ENCODE measurements at regions not wholly inside any gene's neighbourhood (a gene's known extent, or its start where the extent isn't known, plus 50 kb on each side); places are given as distances from the start of the nearest gene placed in this dataset.
"Not testable (repeated sequence)": the region's sequence is repeated elsewhere in the genome, so short reads cannot be mapped to it uniquely, and the experiment has no call there.

GRCh38 chr21:33993286-33994231 is 78.0 kb upstream of the ATP5PO start:
- DNase-seq (ENCODE audit: low spot score) = peak; percentile 6

DNA sequence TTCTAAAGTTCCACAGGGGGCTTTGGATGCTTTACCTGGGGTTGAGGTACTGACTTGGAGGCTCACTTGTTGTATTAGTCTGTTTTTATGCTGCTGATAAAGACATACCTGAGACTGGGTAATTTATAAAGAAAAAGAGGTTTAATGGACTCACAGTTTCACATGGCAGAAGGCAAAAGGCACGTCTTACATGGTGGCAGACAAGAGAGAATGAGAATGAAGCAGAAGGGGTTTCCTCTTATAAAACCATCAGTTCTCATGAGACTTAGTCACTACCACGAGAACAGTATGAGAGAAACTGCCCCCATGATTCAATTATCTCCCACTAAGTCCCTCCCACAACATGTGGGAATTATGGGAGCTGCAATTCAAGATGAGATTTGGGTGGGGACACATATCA is 76.8 kb upstream of the ATP5PO start:
- not testable (repeated sequence) for DNase-seq (ENCODE audit: low spot score)

DNA sequence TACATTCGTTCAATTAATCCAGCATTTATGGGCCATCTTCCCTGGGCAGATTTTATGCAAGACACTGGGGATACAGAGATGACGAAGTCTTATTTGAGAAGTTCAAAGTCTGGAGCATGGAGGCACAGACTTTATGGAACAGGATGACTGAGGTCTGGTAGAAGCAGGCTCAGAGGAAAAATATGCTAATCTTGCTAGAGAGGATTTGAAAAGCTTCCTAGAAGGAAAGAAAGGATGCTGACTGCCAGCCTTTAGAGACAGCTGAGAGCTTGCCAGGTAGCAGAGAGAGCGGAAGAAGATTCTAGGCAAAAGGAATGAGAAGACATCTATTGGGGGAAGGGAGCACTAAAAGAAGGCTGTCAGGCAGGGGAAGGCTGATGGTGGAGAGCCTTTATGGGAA is 75.5 kb upstream of the ATP5PO start:
- no peak for DNase-seq (ENCODE audit: low spot score)

- no peak for DNase-seq (ENCODE audit: low spot score)
Observed at GRCh38 chr21:33989440-33989839, 73.8 kb upstream of the ATP5PO start.

- no peak for DNase-seq (ENCODE audit: low spot score)
Observed at GRCh38 chr21:33988237-33989017, 72.8 kb upstream of the ATP5PO start.

DNA sequence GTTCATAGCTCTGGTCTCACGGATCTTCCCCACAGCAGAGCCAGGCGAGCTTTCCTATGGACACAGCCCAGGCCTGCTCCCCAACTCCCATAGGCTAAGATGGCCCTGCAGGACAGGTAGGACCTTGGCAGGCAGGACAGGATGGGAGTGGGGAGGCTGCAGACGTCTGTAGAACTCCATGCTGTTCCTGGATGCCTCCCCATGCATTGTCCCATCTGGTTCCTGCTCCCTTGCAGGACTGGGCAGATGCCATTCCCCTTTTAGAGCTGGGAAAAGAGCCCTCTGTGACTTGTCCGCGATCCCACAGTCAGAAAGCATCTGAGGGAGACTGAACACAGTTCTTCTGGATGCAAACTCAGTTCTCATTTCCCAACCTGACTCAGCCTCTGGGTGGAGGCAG is 71.9 kb upstream of the ATP5PO start:
- DNase-seq (ENCODE audit: low spot score) = no peak

DNA sequence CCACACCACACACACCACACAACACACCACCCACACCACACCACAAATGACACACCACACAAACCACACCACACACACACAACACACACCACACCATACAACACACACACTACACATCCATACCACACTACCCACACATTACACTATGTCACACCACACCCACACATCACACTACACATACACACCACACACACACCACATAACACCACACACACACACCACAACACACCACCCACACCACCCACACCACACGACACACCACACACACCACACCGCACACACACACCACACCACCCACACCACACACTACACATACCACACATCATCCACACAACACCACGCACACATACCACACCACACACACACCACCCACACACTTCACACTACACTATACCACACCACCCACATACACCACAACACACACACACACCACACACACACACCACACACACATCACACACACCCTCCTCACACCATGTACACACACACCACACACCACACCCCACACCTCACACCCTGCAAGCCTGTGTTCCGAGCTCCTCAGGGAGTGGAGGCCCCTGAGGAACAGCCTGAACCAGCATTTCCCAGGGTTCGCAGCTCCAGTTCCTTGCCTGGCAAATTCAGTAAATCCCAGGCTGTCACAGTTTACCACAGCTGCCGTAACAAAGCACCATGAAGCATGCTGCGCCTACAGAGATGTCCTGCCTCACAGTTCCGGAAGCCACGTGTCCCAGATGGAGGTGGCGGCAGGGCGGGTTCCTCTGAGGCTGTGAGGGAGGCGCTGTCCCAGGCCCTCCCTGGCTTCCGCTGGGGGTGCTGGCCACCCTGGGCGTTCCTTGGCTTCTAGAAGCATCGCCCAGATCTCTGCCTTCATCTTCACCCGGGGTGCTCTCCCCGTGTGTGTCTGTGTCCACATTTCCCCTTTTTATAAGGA is 69.8 kb upstream of the ATP5PO start:
- DNase-seq (ENCODE audit: low spot score) = no peak

GRCh38 chr21:33984021-33984481 is 68.4 kb upstream of the ATP5PO start:
- no peak for DNase-seq (ENCODE audit: low spot score)

DNA sequence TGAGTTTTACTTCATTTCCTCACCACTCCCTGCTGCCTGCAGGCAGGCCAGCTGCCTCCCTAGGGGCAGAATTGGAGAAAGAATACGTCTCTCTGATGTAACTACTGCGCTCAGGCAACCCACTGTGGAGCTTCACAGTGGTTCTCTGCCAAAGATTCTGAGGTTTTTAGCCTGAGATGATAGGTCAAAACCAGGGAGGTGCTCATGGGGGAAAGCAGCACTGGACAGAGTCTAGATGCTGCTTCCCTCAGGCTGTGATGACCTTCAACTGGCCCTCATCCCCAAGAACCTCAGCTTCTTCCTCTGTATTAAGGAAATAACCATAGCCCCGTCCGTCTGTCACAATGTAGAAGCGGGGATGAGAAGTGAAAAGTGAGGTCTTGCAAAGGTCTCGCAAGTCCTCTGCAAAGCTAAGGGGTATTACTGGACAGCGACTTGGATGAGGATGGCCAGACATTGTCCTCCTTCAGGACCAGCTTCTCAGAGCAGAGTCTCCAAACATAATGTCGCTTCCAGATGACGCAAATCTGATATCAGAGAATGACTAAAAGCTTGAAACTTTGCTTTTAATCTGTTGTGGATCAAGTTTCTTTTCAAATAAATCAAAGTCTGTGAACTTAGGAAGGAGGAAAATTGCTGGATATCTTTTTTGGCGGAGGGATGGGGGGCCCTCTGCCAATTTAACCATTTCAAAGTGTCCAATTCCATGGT is 65.9 kb upstream of the ATP5PO start:
- DNase-seq (ENCODE audit: low spot score) = no peak

DNA sequence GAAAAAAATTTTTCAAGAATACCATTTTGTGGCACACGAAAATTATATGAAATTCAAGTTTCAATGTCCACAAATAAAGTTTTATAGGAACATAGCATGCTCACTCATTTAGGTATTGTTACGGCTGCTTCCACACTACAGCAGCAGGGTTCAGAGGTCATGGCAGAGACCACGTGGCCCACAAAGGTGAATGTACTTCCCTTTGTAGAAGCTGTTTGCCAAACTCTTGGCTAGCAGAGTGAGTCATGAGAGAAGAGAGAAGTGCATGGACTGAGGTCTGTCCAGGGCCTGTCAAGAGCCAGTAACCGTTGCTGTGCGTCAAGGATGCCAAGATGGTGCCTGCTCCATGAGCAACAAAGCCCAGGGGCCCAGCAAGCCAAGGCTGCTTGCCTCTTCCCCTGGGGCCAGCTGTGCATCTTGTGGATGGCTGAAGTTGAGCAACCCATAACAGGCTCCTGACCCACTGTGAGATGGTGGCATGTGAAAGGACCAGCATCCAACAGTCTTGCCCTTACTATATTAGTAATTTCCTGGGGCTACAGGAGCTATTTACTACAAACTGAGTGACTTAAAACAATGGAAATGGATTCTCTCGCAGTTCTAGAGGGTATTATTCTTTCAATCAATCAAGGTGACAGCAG is 64.8 kb upstream of the ATP5PO start:
- no peak for DNase-seq (ENCODE audit: low spot score)

GRCh38 chr21:33978585-33978984 is 63.0 kb upstream of the ATP5PO start:
- no peak for DNase-seq (ENCODE audit: low spot score)

DNA sequence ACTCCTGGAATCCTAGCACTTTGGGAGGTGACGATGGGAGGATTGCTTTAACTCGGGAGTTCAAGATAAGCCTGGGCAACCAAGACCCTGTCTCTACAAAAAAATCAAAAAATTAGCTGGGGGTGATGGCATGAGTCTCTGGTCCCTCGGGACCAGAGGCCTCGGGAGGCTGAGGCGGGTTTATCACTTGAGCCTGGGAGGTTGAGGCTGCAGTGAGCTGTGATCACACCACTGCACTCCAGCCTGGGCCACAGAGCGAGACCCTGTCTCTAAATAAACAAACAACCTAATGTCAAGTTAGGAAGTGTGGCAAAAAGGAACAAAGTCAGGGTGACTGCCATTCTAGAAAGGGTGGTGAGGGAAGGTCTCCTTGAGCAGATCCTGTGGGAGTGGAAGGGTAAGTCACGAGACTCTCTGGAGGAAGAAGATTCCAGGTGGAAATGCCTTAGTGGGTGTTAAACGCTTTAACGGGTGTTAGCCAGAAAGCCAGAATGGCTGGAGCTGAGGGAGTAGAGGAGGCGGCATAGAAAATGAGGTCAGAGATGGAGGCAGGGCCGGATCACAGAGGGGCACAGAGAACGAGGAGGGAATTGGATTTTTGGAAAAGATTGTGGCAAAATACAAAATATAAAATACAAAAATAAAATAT is 62.2 kb upstream of the ATP5PO start:
- no peak for DNase-seq (ENCODE audit: low spot score)

DNA sequence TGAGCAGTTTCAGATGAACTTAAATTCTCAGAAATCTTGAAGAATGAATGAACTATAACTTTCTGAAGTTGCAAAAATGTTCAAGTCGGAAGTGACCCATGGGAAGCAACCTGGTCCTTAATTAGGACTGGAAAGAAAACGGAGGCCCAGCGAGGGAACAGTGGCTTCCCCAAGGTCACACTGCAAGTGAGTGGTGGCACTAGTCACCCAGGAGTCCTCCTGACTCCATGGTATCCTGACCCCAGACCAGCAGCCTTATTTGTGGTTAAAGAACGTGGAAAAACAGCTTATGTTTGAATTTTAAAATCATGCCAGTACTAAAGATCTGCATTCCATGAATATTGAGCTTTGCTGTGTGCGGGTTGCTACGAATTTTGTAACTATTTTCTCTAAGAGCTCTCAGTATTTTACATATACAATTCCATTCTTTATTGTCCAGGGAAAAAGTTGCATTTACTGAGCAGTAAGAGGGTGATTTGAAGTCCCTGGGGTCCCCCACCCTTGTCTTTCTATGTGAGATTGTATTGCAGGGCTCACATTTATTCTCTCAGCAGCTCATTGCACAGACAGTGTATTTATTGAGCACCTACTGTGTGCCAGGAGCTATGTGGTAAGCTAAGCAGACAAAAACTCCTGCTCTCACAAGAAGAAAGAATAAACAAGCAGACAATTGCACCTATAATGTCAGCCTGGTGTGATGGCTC is 61.6 kb upstream of the ATP5PO start:
- DNase-seq (ENCODE audit: low spot score) = no peak

DNA sequence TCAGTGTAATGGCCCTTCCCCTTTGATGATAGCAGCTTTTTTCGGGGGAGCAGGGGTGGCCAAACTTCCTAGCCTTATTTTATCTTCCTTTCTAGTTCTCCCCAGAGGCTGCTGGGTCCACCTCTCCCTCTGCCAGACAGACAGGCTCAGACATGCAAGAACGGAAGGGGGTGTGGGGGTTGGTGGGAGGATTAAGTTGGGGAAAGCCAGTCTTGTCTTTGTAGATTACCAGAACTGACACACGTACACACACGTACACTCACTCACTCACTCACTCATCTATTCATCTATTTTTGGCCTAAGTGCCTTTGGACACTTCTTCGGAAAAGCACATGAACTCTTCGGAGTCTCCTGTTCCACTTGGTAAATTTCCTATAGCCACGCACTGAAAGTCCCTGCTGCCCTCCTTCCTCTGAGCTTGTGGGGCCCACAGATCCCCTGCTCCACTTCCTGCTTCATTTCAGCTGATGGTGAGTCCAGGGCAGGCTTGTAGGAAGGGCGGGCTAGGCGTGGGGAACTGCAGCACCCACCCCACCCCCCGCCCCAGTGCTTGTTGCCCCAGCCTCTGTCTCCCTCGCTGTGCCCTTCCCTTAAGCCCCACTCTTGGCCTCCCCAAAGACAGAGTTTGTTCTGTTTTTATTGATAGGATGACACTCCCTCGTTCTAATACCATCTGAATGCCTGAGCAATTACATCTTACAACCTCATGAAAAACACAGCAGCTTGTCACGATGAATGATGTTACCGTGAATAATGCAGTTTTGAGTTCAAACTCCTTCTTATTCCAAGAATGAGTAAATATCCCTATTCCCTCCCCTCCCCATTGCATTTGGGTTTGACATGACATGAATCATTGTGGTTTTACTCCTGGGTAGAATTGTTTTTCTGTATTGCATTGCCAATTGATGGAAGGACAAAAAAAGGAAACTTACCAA is 60.7 kb upstream of the ATP5PO start:
- no peak for DNase-seq (ENCODE audit: low spot score)

DNA sequence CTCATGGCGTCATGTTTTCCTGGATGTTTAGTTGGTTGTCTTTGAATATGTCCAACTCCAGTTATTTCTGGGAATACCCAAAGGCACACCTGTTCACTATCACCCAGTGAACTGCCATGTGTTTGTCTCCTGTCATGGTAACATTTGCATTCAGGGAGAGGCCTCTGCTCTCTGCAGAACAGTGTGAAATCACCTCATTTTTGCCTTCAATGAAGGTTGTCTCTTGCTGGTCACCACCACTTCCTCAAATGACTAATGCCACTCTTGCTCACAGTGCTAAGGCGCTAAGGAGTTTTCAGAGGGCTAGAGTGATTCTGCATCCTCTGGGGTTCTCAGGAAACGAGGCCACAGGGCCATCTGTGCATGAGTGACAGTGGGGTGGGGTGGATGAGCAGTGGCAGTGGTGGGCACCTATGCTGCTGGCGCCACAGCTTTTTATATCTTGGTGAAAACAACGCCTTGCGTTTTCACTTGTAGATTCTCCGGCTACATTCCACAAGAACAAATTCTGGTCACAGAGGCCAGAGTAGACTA is 60.0 kb upstream of the ATP5PO start:
- no peak for DNase-seq (ENCODE audit: low spot score)

- DNase-seq (ENCODE audit: low spot score) = no peak
Observed at GRCh38 chr21:33974513-33975468, 59.2 kb upstream of the ATP5PO start.

- DNase-seq (ENCODE audit: low spot score) = no peak
Observed at GRCh38 chr21:33973268-33973667, 57.7 kb upstream of the ATP5PO start.
